WTC11 (cell line): ENCODE measurements at regions not wholly inside any gene's neighbourhood (a gene's known extent, or its start where the extent isn't known, plus 50 kb on each side); places are given as distances from the start of the nearest gene placed in this dataset.

Experiments
- ATAC-seq: fragments of 200-7000 bp; cut with Tn5 transposase; 2 replicates; pipeline ENCODE4 v1.10.0; 2021; ENCODE audit warnings: mild to moderate bottlenecking, moderate library complexity
- CTCF ChIA-PET: fragments of 300-600 bp; sonication (Branson Sonifier 250); formaldehyde crosslinking; loops from one replicate; lab custom pipeline; 2021; ENCODE audit warnings: antibody characterized with exemption; lab: Charles Lee
- POLR2A ChIA-PET: fragments of 350-600 bp; sonication (Branson Sonifier 250); formaldehyde crosslinking; loops from one replicate; lab custom pipeline; 2021; ENCODE audit warnings: antibody characterized with exemption; lab: Charles Lee
- DNase-seq: peaks from one replicate; pipeline ENCODE4 v3.0.0; 2021; ENCODE audit warnings: low spot score
- H3K27ac Mint-ChIP-seq: 2 replicates; pipeline ENCODE4 v1.8.0; 2021; ENCODE audit warnings: mixed read lengths
- H3K27me3 Mint-ChIP-seq: 2 replicates; pipeline ENCODE4 v1.8.0; 2021; ENCODE audit warnings: low read depth, mild to moderate bottlenecking, moderate library complexity, mixed read lengths
- H3K36me3 Mint-ChIP-seq: 2 replicates; pipeline ENCODE4 v1.8.0; 2021; ENCODE audit warnings: mixed read lengths
- H3K4me1 Mint-ChIP-seq: 2 replicates; pipeline ENCODE4 v1.8.0; 2022; ENCODE audit warnings: mixed read lengths
- H3K4me3 Mint-ChIP-seq: 2 replicates; pipeline ENCODE4 v1.8.0; 2021; ENCODE audit warnings: mild to moderate bottlenecking, moderate library complexity, mixed read lengths
- H3K9me3 Mint-ChIP-seq: 2 replicates; pipeline ENCODE4 v1.8.0; 2021; ENCODE audit warnings: mixed read lengths
- AR ChIP-seq: fragments of 250-450 bp; sonication (Bioruptor Pico); IDR thresholded peaks from 2 replicates; pipeline ENCODE4 v1.9.0; 2021; ENCODE audit warnings: mild to moderate bottlenecking
- E2F4 ChIP-seq: sonication (generic); formaldehyde crosslinking; IDR thresholded peaks from 2 replicates; pipeline ENCODE4 v1.8.1; 2022; ENCODE audit warnings: low read depth, mild to moderate bottlenecking, moderate library complexity, missing genetic modification reagents, borderline replicate concordance
- FOXP1 ChIP-seq: sonication (generic); formaldehyde crosslinking; IDR thresholded peaks from 2 replicates; pipeline ENCODE4 v1.8.0; 2022; ENCODE audit warnings: missing genetic modification reagents, mild to moderate bottlenecking, moderate library complexity, borderline replicate concordance
- OVOL2 ChIP-seq: fragments of 250-450 bp; sonication (Bioruptor Pico); IDR thresholded peaks from 2 replicates; pipeline ENCODE4 v1.9.0; 2021; ENCODE audit warnings: mild to moderate bottlenecking, borderline replicate concordance
- PREB ChIP-seq: sonication (generic); formaldehyde crosslinking; IDR thresholded peaks from 2 replicates; pipeline ENCODE4 v1.8.1; 2022; ENCODE audit warnings: mild to moderate bottlenecking, missing genetic modification reagents, moderate library complexity, borderline replicate concordance
- SMAD4 ChIP-seq: sonication (generic); formaldehyde crosslinking; IDR thresholded peaks from 2 replicates; pipeline ENCODE4 v1.8.0; 2022; ENCODE audit warnings: mild to moderate bottlenecking, missing genetic modification reagents
- TP53 ChIP-seq: sonication (generic); formaldehyde crosslinking; IDR thresholded peaks from 2 replicates; pipeline ENCODE4 v1.8.1; 2023; ENCODE audit warnings: mild to moderate bottlenecking, missing genetic modification reagents
- ZMAT4 ChIP-seq: fragments of 250-450 bp; sonication (Bioruptor Pico); IDR thresholded peaks from 2 replicates; pipeline ENCODE4 v1.9.0; 2021; ENCODE audit warnings: mild to moderate bottlenecking
- TF ChIP-seq, protein P1 (sequence below): fragments of 250-450 bp; sonication (Bioruptor Pico); IDR thresholded peaks from 2 replicates; pipeline ENCODE4 v1.9.0; 2021; ENCODE audit warnings: moderate library complexity, mild to moderate bottlenecking, inconsistent platforms, borderline replicate concordance
- TF ChIP-seq, protein P2 (sequence below): sonication (generic); formaldehyde crosslinking; IDR thresholded peaks from 2 replicates; pipeline ENCODE4 v1.8.0; 2023; ENCODE audit warnings: mild to moderate bottlenecking, missing genetic modification reagents

GRCh38 chr15:89396723-89397652 lies 62.4 kb upstream of the POLG start:
- CTCF ChIA-PET = interaction anchor here (0.6 to 5.4 kb wide), 7 partner anchors 7 to 66 kb away, joined by 3 to 28 read pairs (median 3); no protein-coding TSS in a partner anchor
- POLR2A ChIA-PET = interaction anchor here (0.5 kb wide), 1 partner anchor 302 kb away, joined by 3 read pairs; no protein-coding TSS in a partner anchor
- no peaks in the 10 kb centered on the region for H3K9me3 Mint-ChIP-seq

More at GRCh38 chr15:89396723-89397652, 62.4 kb upstream of the POLG start:
- ATAC-seq (peak; percentile 56), DNase-seq (peak; percentile 58)
- no peaks in the 10 kb centered on the region for H3K36me3 Mint-ChIP-seq
- peak overlapping the region; percentile 36; the same call in 1 of the 2 replicates for H3K4me3 Mint-ChIP-seq
- TF ChIP-seq FOXP1 (CRISPR knock-in tag) (peak; percentile 72; the same call in 1 of the 2 replicates), PREB (CRISPR knock-in tag) (no peak), SMAD4 (CRISPR knock-in tag) (no peak), TP53 (CRISPR knock-in tag) (no peak), OVOL2 (no peak), ZMAT4 (CRISPR knock-in tag) (no peak), E2F4 (CRISPR knock-in tag) (no peak), AR (no peak)
- TF ChIP-seq, protein P1, sequence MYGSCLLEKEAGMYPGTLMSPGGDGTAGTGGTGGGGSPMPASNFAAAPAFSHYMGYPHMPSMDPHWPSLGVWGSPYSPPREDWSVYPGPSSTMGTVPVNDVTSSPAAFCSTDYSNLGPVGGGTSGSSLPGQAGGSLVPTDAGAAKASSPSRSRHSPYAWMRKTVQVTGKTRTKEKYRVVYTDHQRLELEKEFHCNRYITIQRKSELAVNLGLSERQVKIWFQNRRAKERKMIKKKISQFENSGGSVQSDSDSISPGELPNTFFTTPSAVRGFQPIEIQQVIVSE = no peak
- TF ChIP-seq, protein P2, sequence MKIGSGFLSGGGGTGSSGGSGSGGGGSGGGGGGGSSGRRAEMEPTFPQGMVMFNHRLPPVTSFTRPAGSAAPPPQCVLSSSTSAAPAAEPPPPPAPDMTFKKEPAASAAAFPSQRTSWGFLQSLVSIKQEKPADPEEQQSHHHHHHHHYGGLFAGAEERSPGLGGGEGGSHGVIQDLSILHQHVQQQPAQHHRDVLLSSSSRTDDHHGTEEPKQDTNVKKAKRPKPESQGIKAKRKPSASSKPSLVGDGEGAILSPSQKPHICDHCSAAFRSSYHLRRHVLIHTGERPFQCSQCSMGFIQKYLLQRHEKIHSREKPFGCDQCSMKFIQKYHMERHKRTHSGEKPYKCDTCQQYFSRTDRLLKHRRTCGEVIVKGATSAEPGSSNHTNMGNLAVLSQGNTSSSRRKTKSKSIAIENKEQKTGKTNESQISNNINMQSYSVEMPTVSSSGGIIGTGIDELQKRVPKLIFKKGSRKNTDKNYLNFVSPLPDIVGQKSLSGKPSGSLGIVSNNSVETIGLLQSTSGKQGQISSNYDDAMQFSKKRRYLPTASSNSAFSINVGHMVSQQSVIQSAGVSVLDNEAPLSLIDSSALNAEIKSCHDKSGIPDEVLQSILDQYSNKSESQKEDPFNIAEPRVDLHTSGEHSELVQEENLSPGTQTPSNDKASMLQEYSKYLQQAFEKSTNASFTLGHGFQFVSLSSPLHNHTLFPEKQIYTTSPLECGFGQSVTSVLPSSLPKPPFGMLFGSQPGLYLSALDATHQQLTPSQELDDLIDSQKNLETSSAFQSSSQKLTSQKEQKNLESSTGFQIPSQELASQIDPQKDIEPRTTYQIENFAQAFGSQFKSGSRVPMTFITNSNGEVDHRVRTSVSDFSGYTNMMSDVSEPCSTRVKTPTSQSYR (CRISPR knock-in tag) = peak; percentile 84; the same call in 1 of the 2 replicates
- no peak overlapping the region for H3K27ac Mint-ChIP-seq
- peaks cover 99% of the 10 kb centered on the region for H3K27me3 Mint-ChIP-seq
- peaks cover 39% of the 10 kb centered on the region for H3K4me1 Mint-ChIP-seq
